Mesenchymal stem cell (in vitro differentiated cells and primary cell): ENCODE measurements at regions not wholly inside any gene's neighbourhood (a gene's known extent, or its start where the extent isn't known, plus 50 kb on each side); places are given as distances from the start of the nearest gene placed in this dataset.

ENCODE experiments used
- DNase-seq: peaks from one replicate; pipeline ENCODE4 v3.0.0-alpha.2; 2013
- H2AFZ ChIP-seq: one replicate; pipeline ENCODE4 v1.6.1; 2013; ENCODE audit warnings: low read depth, mild to moderate bottlenecking, control low read depth, inconsistent platforms, low read length, moderate library complexity
- H2AK5ac ChIP-seq: 2 replicates; pipeline ENCODE4 v1.6.1; 2013; ENCODE audit warnings: low read length, moderate library complexity, mild to moderate bottlenecking, inconsistent platforms; ENCODE audit not compliant: severe bottlenecking
- H2BK120ac ChIP-seq: one replicate; pipeline ENCODE4 v1.6.1; 2013; ENCODE audit warnings: low read depth, mild to moderate bottlenecking, inconsistent platforms, low read length, moderate library complexity
- H2BK12ac ChIP-seq, 2 experiments: one replicate each; pipeline ENCODE4 v1.6.1; 2013; ENCODE audit warnings: inconsistent platforms in 2 of 2, low read length in 2 of 2, mild to moderate bottlenecking in 2 of 2, moderate library complexity in 2 of 2, control low read depth in 1 of 2
- H2BK15ac ChIP-seq: one replicate; pipeline ENCODE4 v1.6.1; 2013; ENCODE audit warnings: mild to moderate bottlenecking, low read depth, inconsistent platforms; ENCODE audit not compliant: poor library complexity, severe bottlenecking
- H2BK5ac ChIP-seq: 2 replicates; pipeline ENCODE4 v1.6.1; 2013; ENCODE audit warnings: low read depth, mild to moderate bottlenecking, low read length, control low read depth, inconsistent platforms; ENCODE audit not compliant: poor library complexity, severe bottlenecking
- H3K14ac ChIP-seq, 2 experiments: one replicate each; pipeline ENCODE4 v1.6.1; 2013; ENCODE audit warnings: inconsistent platforms in 2 of 2, low read length in 2 of 2, control low read depth in 1 of 2, mild to moderate bottlenecking in 1 of 2, moderate library complexity in 1 of 2
- H3K18ac ChIP-seq, 2 experiments: one replicate each; pipeline ENCODE4 v1.6.1; 2013; ENCODE audit warnings: inconsistent platforms in 2 of 2, low read length in 2 of 2, control low read depth in 1 of 2, low read depth in 1 of 2, mild to moderate bottlenecking in 1 of 2
- H3K23ac ChIP-seq, 2 experiments: one replicate each; pipeline ENCODE4 v1.6.1; 2013; ENCODE audit warnings: inconsistent platforms in 2 of 2, low read length in 2 of 2, mild to moderate bottlenecking in 2 of 2, moderate library complexity in 2 of 2, control low read depth in 1 of 2
- H3K27ac ChIP-seq: 2 replicates; pipeline ENCODE4 v1.5.1; 2013; ENCODE audit warnings: mild to moderate bottlenecking, moderate library complexity, low read length, control low read depth, inconsistent platforms; ENCODE audit not compliant: poor library complexity, severe bottlenecking
- H3K27me3 ChIP-seq, 2 experiments: 2 replicates each; pipeline versions ENCODE4 v1.6.1 to v1.7.0; 2013; ENCODE audit warnings: low read length in 2 of 2, mild to moderate bottlenecking in 2 of 2, moderate library complexity in 2 of 2, control low read depth in 1 of 2, inconsistent platforms in 1 of 2; ENCODE audit not compliant: control insufficient read depth in 1 of 2, insufficient read depth in 1 of 2
- H3K36me3 ChIP-seq, 2 experiments: 2 replicates each; pipeline versions ENCODE4 v1.6.1 to v1.7.0; 2013; ENCODE audit warnings: low read length in 2 of 2, control low read depth in 1 of 2, inconsistent platforms in 1 of 2, low read depth in 1 of 2, mild to moderate bottlenecking in 1 of 2; ENCODE audit not compliant: insufficient read depth in 2 of 2, control insufficient read depth in 1 of 2
- H3K4ac ChIP-seq, 2 experiments: one replicate each; pipeline ENCODE4 v1.6.1; 2013; ENCODE audit warnings: inconsistent platforms in 2 of 2, low read length in 2 of 2, mild to moderate bottlenecking in 2 of 2, moderate library complexity in 2 of 2, control low read depth in 1 of 2, low read depth in 1 of 2
- H3K4me1 ChIP-seq: 2 replicates; pipeline ENCODE4 v1.6.1; 2013; ENCODE audit warnings: low read depth, low read length, control low read depth; ENCODE audit not compliant: control insufficient read depth, insufficient read depth
- H3K4me2 ChIP-seq: 2 replicates; pipeline ENCODE4 v1.6.1; 2013; ENCODE audit warnings: low read length, mild to moderate bottlenecking, inconsistent platforms; ENCODE audit not compliant: poor library complexity, severe bottlenecking
- H3K4me3 ChIP-seq, 2 experiments: 2 replicates each; pipeline versions ENCODE4 v1.5.1 to v1.7.0; 2013; ENCODE audit warnings: low read length in 2 of 2, mild to moderate bottlenecking in 2 of 2, control low read depth in 1 of 2, low read depth in 1 of 2; ENCODE audit not compliant: insufficient read depth in 1 of 2
- H3K79me1 ChIP-seq: replicated peaks from 2 replicates; pipeline ENCODE4 v1.6.1; 2013; ENCODE audit warnings: mild to moderate bottlenecking, control low read depth, low read length, inconsistent platforms; ENCODE audit not compliant: poor library complexity, severe bottlenecking
- H3K9ac ChIP-seq: 2 replicates; pipeline ENCODE4 v1.7.0; 2013; ENCODE audit warnings: mild to moderate bottlenecking, low read length, moderate library complexity
- H3K9me3 ChIP-seq: 2 replicates; pipeline ENCODE4 v1.7.0; 2013; ENCODE audit warnings: mild to moderate bottlenecking, low read length; ENCODE audit not compliant: control insufficient read depth
- H4K8ac ChIP-seq: one replicate; pipeline ENCODE4 v1.6.1; 2013; ENCODE audit warnings: inconsistent platforms, mild to moderate bottlenecking, low read length, moderate library complexity
- H4K91ac ChIP-seq: one replicate; pipeline ENCODE4 v1.6.1; 2013; ENCODE audit warnings: mild to moderate bottlenecking, low read length, inconsistent platforms
- WGBS: methylation state at CpG from one replicate; pipeline ENCODE4 v1.1.7; 2013; ENCODE audit warnings: mixed read lengths; 5-methylcytosine and 5-hydroxymethylcytosine counted together

- Histone ChIP-seq H3K9me3 (no peaks in the 10 kb centered on the region), H3K9ac (no peak overlapping the region)
Measured at GRCh38 chr4:23165669-23166068, 472.9 kb downstream of the GBA3 start.

GRCh38 chr4:23163647-23164436 lies 471.1 kb downstream of the GBA3 start:
- Histone ChIP-seq H2AK5ac (no peak overlapping the region), H3K9ac (no peak overlapping the region), H3K23ac (no peak overlapping the region), H3K27ac (no peak overlapping the region), H3K14ac (no peak overlapping the region), H3K4ac (no peak overlapping the region), H2AFZ (no peak overlapping the region), H3K4me3 (no peak overlapping the region), H3K4me2 (no peak overlapping the region), H3K36me3 (no peaks in the 10 kb centered on the region), H4K8ac (no peak overlapping the region), H3K4me1 (no peaks in the 10 kb centered on the region), H3K18ac (no peak overlapping the region), H2BK15ac (no peak overlapping the region), H3K9me3 (no peaks in the 10 kb centered on the region), H2BK12ac (no peak overlapping the region), H2BK5ac (no peak overlapping the region), H4K91ac (no peak overlapping the region), H3K27me3 (no peaks in the 10 kb centered on the region), H3K79me1 (no peaks in the 10 kb centered on the region), H2BK120ac (no peak overlapping the region)
- DNase-seq = peak; percentile 56
- WGBS = 58% methylated on average over 3 of the region's 6 CpGs

More at GRCh38 chr4:23165669-23166068, 472.9 kb downstream of the GBA3 start:
- DNase-seq = no peak
- H2BK5ac ChIP-seq = no peak overlapping the region
- H3K4me2 ChIP-seq = no peak overlapping the region
- no peak overlapping the region for H3K14ac ChIP-seq
- H2BK15ac ChIP-seq = no peak overlapping the region
- no peak overlapping the region for H2AFZ ChIP-seq
- H3K4ac ChIP-seq = no peak overlapping the region
- no peaks in the 10 kb centered on the region for H3K36me3 ChIP-seq
- H3K23ac ChIP-seq = no peak overlapping the region
- no peak overlapping the region for H2BK120ac ChIP-seq
- no peak overlapping the region for H3K27ac ChIP-seq
- no peaks in the 10 kb centered on the region for H3K79me1 ChIP-seq
- no peak overlapping the region for H3K4me3 ChIP-seq
- H2AK5ac ChIP-seq = no peak overlapping the region
- H3K18ac ChIP-seq = no peak overlapping the region
- no peak overlapping the region for H4K8ac ChIP-seq
- H3K27me3 ChIP-seq = no peaks in the 10 kb centered on the region
- no peaks in the 10 kb centered on the region for H3K4me1 ChIP-seq
- H2BK12ac ChIP-seq = no peak overlapping the region
- no peak overlapping the region for H4K91ac ChIP-seq
- no CpG with 5 or more reads among the region's 1 CpG for WGBS

GRCh38 chr4:23162275-23162674 lies 469.5 kb downstream of the GBA3 start:
- H3K4me3 ChIP-seq = no peak overlapping the region
- H3K36me3 ChIP-seq = no peaks in the 10 kb centered on the region
- no peak overlapping the region for H2BK120ac ChIP-seq
- no peak overlapping the region for H2BK12ac ChIP-seq
- no peak overlapping the region for H2AK5ac ChIP-seq
- no peaks in the 10 kb centered on the region for H3K79me1 ChIP-seq
- H3K27ac ChIP-seq = no peak overlapping the region
- H3K4me2 ChIP-seq = no peak overlapping the region
- H3K14ac ChIP-seq = no peak overlapping the region
- H3K4me1 ChIP-seq = no peaks in the 10 kb centered on the region
- no peak for DNase-seq
- H2BK5ac ChIP-seq = no peak overlapping the region
- no peak overlapping the region for H4K91ac ChIP-seq
- no peak overlapping the region for H2BK15ac ChIP-seq
- H3K4ac ChIP-seq = no peak overlapping the region
- no peak overlapping the region for H3K18ac ChIP-seq
- no peaks in the 10 kb centered on the region for H3K27me3 ChIP-seq
- H3K23ac ChIP-seq = no peak overlapping the region
- H3K9me3 ChIP-seq = no peaks in the 10 kb centered on the region
- no peak overlapping the region for H2AFZ ChIP-seq
- H3K9ac ChIP-seq = no peak overlapping the region
- no CpG with 5 or more reads among the region's 2 CpGs for WGBS
- H4K8ac ChIP-seq = no peak overlapping the region

GRCh38 chr4:23161787-23162186 lies 469.1 kb downstream of the GBA3 start:
- no peak overlapping the region for H3K18ac ChIP-seq
- no peak overlapping the region for H3K27ac ChIP-seq
- no peaks in the 10 kb centered on the region for H3K27me3 ChIP-seq
- 65% methylated on average over 3 of the region's 3 CpGs for WGBS
- no peak overlapping the region for H2AK5ac ChIP-seq
- H2BK12ac ChIP-seq = no peak overlapping the region
- H3K9me3 ChIP-seq = no peaks in the 10 kb centered on the region
- no peak overlapping the region for H2BK15ac ChIP-seq
- no peak overlapping the region for H4K8ac ChIP-seq
- H3K4ac ChIP-seq = no peak overlapping the region
- no peaks in the 10 kb centered on the region for H3K4me1 ChIP-seq
- no peak for DNase-seq
- no peaks in the 10 kb centered on the region for H3K79me1 ChIP-seq
- no peak overlapping the region for H3K4me3 ChIP-seq
- H4K91ac ChIP-seq = no peak overlapping the region
- H3K9ac ChIP-seq = no peak overlapping the region
- no peak overlapping the region for H3K23ac ChIP-seq
- H2BK120ac ChIP-seq = no peak overlapping the region
- H2AFZ ChIP-seq = no peak overlapping the region
- no peaks in the 10 kb centered on the region for H3K36me3 ChIP-seq
- no peak overlapping the region for H3K4me2 ChIP-seq
- no peak overlapping the region for H3K14ac ChIP-seq
- H2BK5ac ChIP-seq = no peak overlapping the region
